HCT116 (cell line): ENCODE measurements at regions not wholly inside any gene's neighbourhood (a gene's known extent, or its start where the extent isn't known, plus 50 kb on each side); places are given as distances from the start of the nearest gene placed in this dataset.

Experiments
- ATAC-seq: fragments of 200-7000 bp; cut with Tn5 transposase; 2 replicates; pipeline ENCODE4 v1.9.1; 2020; ENCODE audit warnings: mild to moderate bottlenecking, moderate library complexity
- BruUV-seq: library from RNA; stranded (reverse); fragments of 400-500 nt; replicated peaks from 2 replicates; lab custom pipeline; 2021; lab: Mats Ljungman, UMichigan
- CTCF ChIA-PET: fragments of 300-600 bp; sonication (Branson Sonifier 250); formaldehyde crosslinking; loops from one replicate; lab custom pipeline; 2021; ENCODE audit warnings: antibody characterized with exemption; lab: Charles Lee
- POLR2A ChIA-PET: fragments of 300-600, 350-600 bp; sonication (Branson Sonifier 250); formaldehyde crosslinking; loops from one replicate; lab custom pipeline; 2021; ENCODE audit warnings: antibody characterized with exemption; lab: Charles Lee
- RAD21 ChIA-PET, 2 experiments: fragments of 300-600 bp; sonication (Branson Sonifier 250); formaldehyde crosslinking; loops; one replicate each; lab custom pipeline; 2023; ENCODE audit warnings: low total read pairs in 2 of 2; ENCODE audit not compliant: uncharacterized antibody in 2 of 2, unreplicated experiment in 2 of 2, low non-redundant PET in 1 of 2; lab: Charles Lee
- DNase-seq: peaks from one replicate; pipeline ENCODE4 v3.0.0-alpha.2; 2010; ENCODE audit warnings: low read depth, low spot score
- H2AFZ ChIP-seq: fragments of 200-600 bp; shearing (Covaris generic), sonication (generic); 2 replicates; pipeline ENCODE4 v1.6.1; 2017; ENCODE audit warnings: low read depth, mixed run types, mixed read lengths, antibody characterized with exemption, low read length; ENCODE audit not compliant: poor library complexity, severe bottlenecking
- H3K27ac ChIP-seq: 2 replicates; pipeline ENCODE4 v1.5.1; 2012; ENCODE audit warnings: low read depth, low read length
- H3K27me3 ChIP-seq: fragments of 200-600 bp; sonication (generic); 2 replicates; pipeline ENCODE4 v1.6.1; 2016; ENCODE audit warnings: mixed run types, low read length, mixed read lengths; ENCODE audit not compliant: insufficient read depth
- H3K36me3 ChIP-seq, 2 experiments: fragments of 200-500 bp in 1 of 2; fragments of 200-600 bp in 1 of 2; sonication (Bioruptor generic) in 1 of 2; sonication (generic) in 1 of 2; 2 replicates each; pipeline versions ENCODE4 v1.5.1 to v1.6.1; 2014 to 2016; ENCODE audit warnings: low read length in 2 of 2, inconsistent platforms in 1 of 2, mixed read lengths in 1 of 2, mixed run types in 1 of 2; ENCODE audit not compliant: insufficient read depth in 2 of 2, control insufficient read depth in 1 of 2
- H3K4me1 ChIP-seq, 2 experiments: fragments of 200-600 bp in 1 of 2; sonication (generic) in 1 of 2; 2 replicates each; pipeline versions ENCODE4 v1.5.1 to v1.6.1; 2012 to 2017; ENCODE audit warnings: low read length in 2 of 2, inconsistent platforms in 1 of 2, mild to moderate bottlenecking in 1 of 2, mixed read lengths in 1 of 2, mixed run types in 1 of 2, moderate library complexity in 1 of 2; ENCODE audit not compliant: insufficient read depth in 2 of 2, control insufficient read depth in 1 of 2
- H3K4me2 ChIP-seq: fragments of 200-600 bp; sonication (generic); 2 replicates; pipeline ENCODE4 v1.6.1; 2017; ENCODE audit warnings: mixed run types, low read length, mixed read lengths
- H3K4me3 ChIP-seq, 2 experiments: fragments of 200-600 bp in 1 of 2; sonication (generic) in 1 of 2; replicated peaks in 1 of 2; 2 replicates each; pipeline ENCODE4 v1.5.1; 2011 to 2016; ENCODE audit warnings: low read length in 2 of 2, control low read depth in 1 of 2, low read depth in 1 of 2, mild to moderate bottlenecking in 1 of 2, mixed read lengths in 1 of 2, mixed run types in 1 of 2
- H3K79me2 ChIP-seq: fragments of 200-600 bp; sonication (generic); 2 replicates; pipeline ENCODE4 v1.6.1; 2017; ENCODE audit warnings: mild to moderate bottlenecking, mixed run types, low read length, moderate library complexity, mixed read lengths; ENCODE audit not compliant: insufficient read depth
- H3K9ac ChIP-seq: fragments of 200-600 bp; sonication (generic); 2 replicates; pipeline ENCODE4 v1.6.1; 2016; ENCODE audit warnings: low read length, mixed read lengths
- H3K9me2 ChIP-seq: fragments of 200-600 bp; sonication (generic), shearing (Covaris generic); 2 replicates; pipeline ENCODE4 v1.6.1; 2017; ENCODE audit warnings: mixed run types, mild to moderate bottlenecking, moderate library complexity; ENCODE audit not compliant: insufficient read depth
- H3K9me3 ChIP-seq, 2 experiments: fragments of 200-500 bp in 1 of 2; fragments of 200-600 bp in 1 of 2; sonication (Bioruptor generic) in 1 of 2; sonication (generic) in 1 of 2; 2 replicates each; pipeline ENCODE4 v1.6.1; 2014 to 2017; ENCODE audit warnings: low read length in 2 of 2, mixed read lengths in 2 of 2, inconsistent platforms in 1 of 2, low read depth in 1 of 2, mild to moderate bottlenecking in 1 of 2, mixed run types in 1 of 2, moderate library complexity in 1 of 2; ENCODE audit not compliant: control insufficient read depth in 1 of 2, insufficient read depth in 1 of 2
- H4K20me1 ChIP-seq: fragments of 200-600 bp; sonication (generic), shearing (Covaris generic); 2 replicates; pipeline ENCODE4 v1.6.1; 2017; ENCODE audit warnings: mixed run types, mild to moderate bottlenecking, moderate library complexity; ENCODE audit not compliant: insufficient read depth
- ATF3 ChIP-seq: IDR thresholded peaks from 2 replicates; pipeline ENCODE4 v1.6.1; 2012
- CEBPB ChIP-seq: IDR thresholded peaks from 2 replicates; pipeline ENCODE4 v1.6.1; 2012; ENCODE audit warnings: low read depth
- EZH2 ChIP-seq: fragments of 200-600 bp; sonication (generic); IDR thresholded peaks from 2 replicates; pipeline ENCODE4 v1.6.1; 2017; ENCODE audit warnings: antibody characterized with exemption, mixed run types
- EZH2phosphoT487 ChIP-seq: fragments of 200-600 bp; IDR thresholded peaks from 2 replicates; pipeline ENCODE4 v1.6.1; 2018; ENCODE audit warnings: antibody characterized with exemption, borderline replicate concordance
- FOSL1 ChIP-seq: IDR thresholded peaks from 2 replicates; pipeline ENCODE4 v1.6.1; 2012; ENCODE audit warnings: low read depth
- POLR2A ChIP-seq: IDR thresholded peaks from 2 replicates; pipeline ENCODE4 v1.7.0; 2011; ENCODE audit warnings: borderline replicate concordance; ENCODE audit not compliant: insufficient read depth, insufficient read length; ENCODE audit errors: extremely low read depth
- POLR2AphosphoS5 ChIP-seq: IDR thresholded peaks from 2 replicates; pipeline ENCODE4 v1.6.1; 2011; ENCODE audit warnings: mild to moderate bottlenecking, low read depth, low read length, moderate library complexity
- RAD21 ChIP-seq: IDR thresholded peaks from 2 replicates; pipeline ENCODE4 v1.6.1; 2012; ENCODE audit warnings: low read depth, mild to moderate bottlenecking
- REST ChIP-seq: IDR thresholded peaks from 2 replicates; pipeline ENCODE4 v1.6.1; 2012; ENCODE audit warnings: low read depth
- SIN3A ChIP-seq: IDR thresholded peaks from 2 replicates; pipeline ENCODE4 v1.6.1; 2012; ENCODE audit warnings: low read depth
- SP1 ChIP-seq: IDR thresholded peaks from 2 replicates; pipeline ENCODE4 v1.6.1; 2012; ENCODE audit warnings: low read depth
- SRF ChIP-seq: IDR thresholded peaks from 2 replicates; pipeline ENCODE4 v1.6.1; 2012; ENCODE audit warnings: low read depth
- ZBTB33 ChIP-seq: IDR thresholded peaks from 2 replicates; pipeline ENCODE4 v1.6.1; 2011; ENCODE audit warnings: mild to moderate bottlenecking, low read length, moderate library complexity; ENCODE audit not compliant: insufficient replicate concordance; ENCODE audit errors: extremely low read depth
- ZFX ChIP-seq: fragments of 450-650 bp; IDR thresholded peaks from 2 replicates; pipeline ENCODE4 v1.6.1; 2017
- ZNF274 ChIP-seq: fragments of 200-500 bp; sonication (Bioruptor generic); IDR thresholded peaks from 2 replicates; pipeline ENCODE4 v1.6.1; 2014; ENCODE audit warnings: mild to moderate bottlenecking, low read depth, low read length, inconsistent platforms
- intact Hi-C: fragments of 100-400 bp; cut with micrococcal nuclease; formaldehyde crosslinking; loops from 2 replicates; pipeline ENCODE4 v1.10.0; 2022

- H3K9me2 ChIP-seq = no peaks in the 10 kb centered on the region
- no peak overlapping the region for H3K27ac ChIP-seq
- no peak overlapping the region for H3K4me3 ChIP-seq
- BruUV-seq = no TSS peak
- no peaks in the 10 kb centered on the region for H3K36me3 ChIP-seq
- H3K9me3 ChIP-seq = no peaks in the 10 kb centered on the region
- ChIA-PET CTCF (no interaction called here), RAD21 (no interaction called here), POLR2A (no interaction called here)
- H3K4me2 ChIP-seq = no peak overlapping the region
- H2AFZ ChIP-seq = no peak overlapping the region
- intact Hi-C loops = no loop called here
- H3K4me1 ChIP-seq = no peaks in the 10 kb centered on the region
- H3K9ac ChIP-seq = no peak overlapping the region
- ATAC-seq (no peak), DNase-seq (no peak)
- H3K79me2 ChIP-seq = no peaks in the 10 kb centered on the region
- no peak for TF ChIP-seq EZH2
- TF ChIP-seq SIN3A = no peak
- no peak for TF ChIP-seq FOSL1
- TF ChIP-seq POLR2AphosphoS5 = no peak
- TF ChIP-seq RAD21 = no peak
- no peak for TF ChIP-seq ATF3
- TF ChIP-seq CEBPB = no peak
- TF ChIP-seq SRF = no peak
- TF ChIP-seq EZH2phosphoT487 = no peak
- no peak for TF ChIP-seq SP1
- no peak for TF ChIP-seq ZBTB33
- TF ChIP-seq REST = no peak
- TF ChIP-seq ZFX = no peak
- no peak for TF ChIP-seq ZNF274
- no peak for TF ChIP-seq POLR2A
- H4K20me1 ChIP-seq = no peaks in the 10 kb centered on the region
- H3K27me3 ChIP-seq = no peaks in the 10 kb centered on the region
Observed at GRCh38 chr2:82342356-82342755, 2037.8 kb upstream of the LRRTM1 start.
